Kidney (tissue), 13 donors: ENCODE measurements at regions not wholly inside any gene's neighbourhood (a gene's known extent, or its start where the extent isn't known, plus 50 kb on each side); places are given as distances from the start of the nearest gene placed in this dataset.

Experiments
- DNase-seq, 5 donors: peaks; one replicate each; pipeline ENCODE4 v3.0.0-alpha.2; 2013 to 2020
- FAIRE-seq: peaks from 2 replicates; lab custom pipeline; 2012; peaks lifted over from hg19 to GRCh38; lab: Jason Lieb, UNC
- H3K27ac ChIP-seq, 2 donors: one replicate each; pipeline ENCODE4 v1.7.0; 2013; ENCODE audit warnings: low read depth in 2 of 2, low read length in 2 of 2, inconsistent platforms in 1 of 2
- H3K27me3 ChIP-seq: one replicate; pipeline ENCODE4 v1.7.1; 2013; ENCODE audit warnings: low read length, inconsistent platforms; ENCODE audit not compliant: control insufficient read depth, insufficient read depth
- H3K36me3 ChIP-seq, 3 donors: one replicate each; pipeline versions ENCODE4 v1.7.0 to v1.7.1; 2013; ENCODE audit warnings: low read length in 3 of 3, control low read depth in 1 of 3, inconsistent platforms in 1 of 3; ENCODE audit not compliant: insufficient read depth in 3 of 3, control insufficient read depth in 2 of 3
- H3K4me1 ChIP-seq, 3 donors: one replicate each; pipeline versions ENCODE4 v1.7.0 to v1.7.1; 2013; ENCODE audit warnings: low read length in 3 of 3, inconsistent platforms in 1 of 3, low read depth in 1 of 3; ENCODE audit not compliant: control insufficient read depth in 2 of 3, insufficient read depth in 2 of 3
- H3K4me3 ChIP-seq, 3 donors: one replicate each; pipeline versions ENCODE4 v1.7.0 to v1.8.1; 2013; ENCODE audit warnings: low read length in 3 of 3, control low read depth in 1 of 3, inconsistent platforms in 1 of 3
- H3K9ac ChIP-seq, 3 donors: one replicate each; pipeline versions ENCODE4 v1.7.0 to v1.7.1; 2013; ENCODE audit warnings: low read length in 3 of 3, control low read depth in 1 of 3, inconsistent platforms in 1 of 3
- H3K9me3 ChIP-seq, 3 donors: one replicate each; pipeline versions ENCODE4 v1.7.0 to v1.7.1; 2013; ENCODE audit warnings: low read length in 3 of 3, control low read depth in 1 of 3, inconsistent platforms in 1 of 3; ENCODE audit not compliant: control insufficient read depth in 2 of 3, insufficient read depth in 1 of 3
- intact Hi-C: fragments of 100-400 bp; cut with DNase I; formaldehyde crosslinking; loops from one replicate; pipeline ENCODE4 v1.11.1; 2022
- TF ChIP-seq, protein P1 (sequence below): IDR thresholded peaks from 3 replicates; pipeline ENCODE4 v1.5.1; 2012; ENCODE audit warnings: mild to moderate bottlenecking, moderate library complexity, borderline replicate concordance; ENCODE audit not compliant: insufficient read depth; ENCODE audit errors: extremely low read depth
- donor health status: control.
- donor health status: control.
- donor health status: control.
- donor health status: control.
- donor health status: control.
- donor health status: DM: yes; HTN: yes; CAD: no.
- donor health status: Normal renal cell carcinoma (clear cell type).

DNA sequence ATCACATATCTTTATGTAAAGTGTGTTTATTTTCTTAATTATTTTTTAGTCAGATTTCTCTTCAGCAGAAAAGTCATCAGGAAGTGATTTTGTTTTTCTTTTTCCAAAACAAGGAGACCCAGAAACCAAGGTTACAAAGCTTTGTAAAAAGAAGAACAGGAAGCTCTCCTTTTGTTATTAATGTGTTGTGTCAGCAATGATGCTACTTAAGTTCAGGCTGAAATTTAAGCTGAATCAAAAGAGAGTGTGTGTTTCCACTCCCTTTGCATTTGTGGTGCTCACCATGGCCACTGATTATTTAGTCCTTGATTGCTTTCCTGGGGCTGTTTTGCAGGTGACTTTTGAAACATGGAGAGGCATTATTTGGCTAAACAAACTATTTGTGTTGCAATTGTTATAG, 155.3 kb upstream of the ATP2B1 start:
- TF ChIP-seq, protein P1, sequence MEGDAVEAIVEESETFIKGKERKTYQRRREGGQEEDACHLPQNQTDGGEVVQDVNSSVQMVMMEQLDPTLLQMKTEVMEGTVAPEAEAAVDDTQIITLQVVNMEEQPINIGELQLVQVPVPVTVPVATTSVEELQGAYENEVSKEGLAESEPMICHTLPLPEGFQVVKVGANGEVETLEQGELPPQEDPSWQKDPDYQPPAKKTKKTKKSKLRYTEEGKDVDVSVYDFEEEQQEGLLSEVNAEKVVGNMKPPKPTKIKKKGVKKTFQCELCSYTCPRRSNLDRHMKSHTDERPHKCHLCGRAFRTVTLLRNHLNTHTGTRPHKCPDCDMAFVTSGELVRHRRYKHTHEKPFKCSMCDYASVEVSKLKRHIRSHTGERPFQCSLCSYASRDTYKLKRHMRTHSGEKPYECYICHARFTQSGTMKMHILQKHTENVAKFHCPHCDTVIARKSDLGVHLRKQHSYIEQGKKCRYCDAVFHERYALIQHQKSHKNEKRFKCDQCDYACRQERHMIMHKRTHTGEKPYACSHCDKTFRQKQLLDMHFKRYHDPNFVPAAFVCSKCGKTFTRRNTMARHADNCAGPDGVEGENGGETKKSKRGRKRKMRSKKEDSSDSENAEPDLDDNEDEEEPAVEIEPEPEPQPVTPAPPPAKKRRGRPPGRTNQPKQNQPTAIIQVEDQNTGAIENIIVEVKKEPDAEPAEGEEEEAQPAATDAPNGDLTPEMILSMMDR = no peak
- H3K27ac ChIP-seq = no peak overlapping the region
- DNase-seq = peak in 2 of 5 donors; percentile 33 to 52
- H3K4me3 ChIP-seq = no peak overlapping the region
- intact Hi-C loops = no loop called here
- no peaks in the 10 kb centered on the region for H3K27me3 ChIP-seq
- no peak overlapping the region for H3K9ac ChIP-seq
- H3K36me3 ChIP-seq = no peaks in the 10 kb centered on the region
- no peak for FAIRE-seq
- no peaks in the 10 kb centered on the region for H3K4me1 ChIP-seq
- no peaks in the 10 kb centered on the region for H3K9me3 ChIP-seq

DNA sequence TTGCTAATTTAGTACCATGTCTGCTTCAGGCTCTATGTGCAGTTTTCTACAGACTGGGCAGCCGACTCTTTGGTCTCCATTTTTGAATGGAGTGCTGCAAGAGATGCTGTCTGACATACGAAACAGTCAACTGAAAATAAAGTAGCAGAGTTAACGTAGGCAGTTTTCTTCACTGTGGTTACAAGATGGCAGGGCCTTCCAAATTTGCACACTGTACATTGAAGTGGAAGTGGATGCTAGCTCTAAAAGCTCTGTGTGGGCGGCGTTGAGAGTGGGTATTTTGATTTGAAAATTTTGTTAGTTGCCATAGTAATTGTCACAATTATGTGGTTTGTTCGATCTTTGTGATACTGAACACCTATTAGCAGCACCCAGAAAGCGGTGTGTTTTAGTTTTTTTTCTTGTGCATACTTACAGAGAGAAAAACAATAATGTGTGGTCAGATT, 154.9 kb upstream of the ATP2B1 start:
- DNase-seq (peak in 2 of 5 donors; percentile 20 to 31), FAIRE-seq (no peak)
- no peaks in the 10 kb centered on the region for H3K27me3 ChIP-seq
- TF ChIP-seq, protein P1 = no peak
- H3K4me1 ChIP-seq = no peaks in the 10 kb centered on the region
- intact Hi-C loops = no loop called here
- no peak overlapping the region for H3K4me3 ChIP-seq
- no peaks in the 10 kb centered on the region for H3K36me3 ChIP-seq
- H3K27ac ChIP-seq = peak overlapping the region in 1 of 2 donors; percentile 71
- H3K9me3 ChIP-seq = no peaks in the 10 kb centered on the region
- H3K9ac ChIP-seq = no peak overlapping the region

DNA sequence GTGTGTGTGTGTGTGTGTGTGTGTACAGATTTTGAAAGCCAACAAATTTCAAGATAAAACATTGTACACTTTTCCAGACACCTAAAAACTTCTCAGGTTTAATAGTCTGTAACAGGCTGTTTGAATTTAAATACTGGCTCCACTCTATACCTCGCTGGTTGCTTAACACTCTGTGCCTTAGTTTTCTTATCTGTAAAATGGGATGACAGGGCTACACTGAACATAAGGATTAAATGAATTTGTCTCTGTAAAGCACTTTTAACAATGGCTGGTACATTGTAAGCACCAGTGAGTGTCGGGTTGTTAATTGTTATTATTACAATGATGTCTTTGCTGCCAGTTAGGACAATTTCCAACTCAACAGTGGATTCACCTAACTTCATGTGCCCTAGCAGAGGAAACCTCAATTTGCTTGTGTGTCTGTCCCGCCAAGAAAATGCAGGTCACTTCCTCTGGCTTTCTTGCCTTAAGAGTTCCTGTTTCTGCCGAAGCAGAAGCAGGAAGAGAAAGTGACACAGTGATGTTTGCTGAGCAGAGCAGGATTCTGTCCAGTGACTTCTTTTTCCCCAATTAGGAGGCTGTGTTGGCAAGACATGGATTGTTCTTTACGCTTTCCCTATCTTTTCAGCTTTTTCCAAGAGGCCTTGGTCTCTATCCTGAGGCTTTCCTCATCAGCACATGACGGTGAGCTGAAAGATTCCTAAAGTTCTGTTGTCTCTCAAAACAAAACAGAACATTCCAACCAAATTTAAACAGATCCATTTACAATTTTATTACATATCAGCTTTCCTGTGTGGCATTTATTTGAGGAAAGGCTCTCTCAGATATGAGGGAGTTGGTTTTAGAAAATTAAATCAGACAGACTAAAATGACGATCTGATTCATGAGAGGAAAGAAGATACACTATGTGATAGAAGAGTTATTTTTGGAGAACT, 154.1 kb upstream of the ATP2B1 start:
- no peaks in the 10 kb centered on the region for H3K9me3 ChIP-seq
- H3K4me3 ChIP-seq = no peak overlapping the region
- no peaks in the 10 kb centered on the region for H3K27me3 ChIP-seq
- H3K4me1 ChIP-seq = no peaks in the 10 kb centered on the region
- TF ChIP-seq, protein P1 = no peak
- intact Hi-C loops = no loop called here
- peak overlapping the region; percentile 10 to 71 for H3K27ac ChIP-seq
- H3K9ac ChIP-seq = no peak overlapping the region
- FAIRE-seq (no peak), DNase-seq (peak in 3 of 5 donors; percentile 21 to 72 (median 64))
- H3K36me3 ChIP-seq = no peaks in the 10 kb centered on the region
